ENCODE measurements at regions not wholly inside any gene's neighbourhood (a gene's known extent, or its start where the extent isn't known, plus 50 kb on each side); places are given as distances from the start of the nearest gene placed in this dataset.
"Not testable (repeated sequence)": the region's sequence is repeated elsewhere in the genome, so short reads cannot be mapped to it uniquely, and the experiment has no call there.

GRCh38 chr2:138390316-138390945 lies 111.1 kb upstream of the SPOPL start:
- DNase-seq (ENCODE audit: low spot score), result no peak

GRCh38 chr2:138391946-138392345 lies 109.6 kb upstream of the SPOPL start:
- no peak for DNase-seq (ENCODE audit: low spot score)

- peak; percentile 52 for DNase-seq (ENCODE audit: low spot score)
Measured at GRCh38 chr2:138395565-138396306, 105.8 kb upstream of the SPOPL start.

DNA sequence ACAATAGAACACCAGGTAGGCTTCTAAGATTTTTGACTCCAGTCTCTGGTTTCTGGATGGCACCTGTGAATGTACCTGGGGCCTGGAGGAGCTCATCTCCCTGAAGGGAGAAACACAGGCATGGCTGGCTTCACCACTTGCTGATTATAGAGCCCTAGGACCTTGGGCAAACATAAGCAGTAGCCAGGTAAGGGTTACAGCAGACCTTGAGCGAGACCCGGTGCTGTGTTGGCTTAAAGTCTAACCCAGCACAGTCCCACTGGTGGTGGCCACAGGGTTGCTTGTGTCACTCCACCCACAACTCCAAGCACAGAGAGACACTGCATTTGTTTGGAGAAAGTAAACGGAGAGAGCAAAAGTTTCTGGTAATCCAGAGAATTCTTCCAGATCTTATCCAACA lies 104.7 kb upstream of the SPOPL start:
- DNase-seq (ENCODE audit: low spot score), result no peak

GRCh38 chr2:138403431-138403927 lies 98.1 kb upstream of the SPOPL start:
- DNase-seq (ENCODE audit: low spot score), result no peak

DNA sequence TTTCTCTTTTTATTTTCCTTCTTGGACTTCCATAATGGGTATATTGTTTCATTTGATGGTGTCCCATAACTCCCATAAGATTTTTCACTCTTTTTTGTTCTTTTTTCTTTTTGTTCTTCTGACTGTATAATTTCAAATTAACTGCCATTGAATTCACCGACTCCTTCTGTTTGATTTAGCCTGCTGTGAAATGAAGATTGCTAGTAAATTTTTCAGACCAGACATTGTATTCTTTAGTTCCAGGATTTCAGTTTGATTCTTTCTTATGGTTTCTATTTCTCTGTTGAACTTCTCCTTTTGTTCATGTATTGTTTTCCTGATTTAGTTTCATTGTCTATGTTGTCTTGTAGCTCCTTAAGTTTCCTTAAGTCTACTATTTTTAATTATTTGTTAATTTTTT lies 87.6 kb upstream of the SPOPL start:
- DNase-seq (ENCODE audit: low spot score), result no peak

DNA sequence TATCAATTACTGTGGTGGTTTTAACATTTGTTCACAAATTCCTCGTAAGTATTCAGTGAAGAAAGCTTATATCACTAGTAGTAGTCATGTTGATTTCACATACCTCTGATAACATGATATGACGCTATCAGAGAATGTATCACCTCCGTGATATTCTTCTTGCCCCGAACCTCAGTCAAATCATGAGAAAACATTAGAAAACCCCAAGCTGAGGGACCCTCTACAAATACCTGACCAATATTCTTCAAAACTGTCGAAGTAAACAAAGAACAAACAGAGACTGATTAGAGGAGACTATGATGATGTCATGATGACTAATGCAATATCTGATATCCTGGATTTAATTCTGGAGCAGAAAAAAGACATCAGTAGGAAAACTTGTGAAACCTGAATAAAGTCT lies 85.6 kb upstream of the SPOPL start:
- DNase-seq (ENCODE audit: low spot score), result no peak

GRCh38 chr2:138418453-138418852 lies 83.1 kb upstream of the SPOPL start:
- DNase-seq (ENCODE audit: low spot score), result no peak

DNA sequence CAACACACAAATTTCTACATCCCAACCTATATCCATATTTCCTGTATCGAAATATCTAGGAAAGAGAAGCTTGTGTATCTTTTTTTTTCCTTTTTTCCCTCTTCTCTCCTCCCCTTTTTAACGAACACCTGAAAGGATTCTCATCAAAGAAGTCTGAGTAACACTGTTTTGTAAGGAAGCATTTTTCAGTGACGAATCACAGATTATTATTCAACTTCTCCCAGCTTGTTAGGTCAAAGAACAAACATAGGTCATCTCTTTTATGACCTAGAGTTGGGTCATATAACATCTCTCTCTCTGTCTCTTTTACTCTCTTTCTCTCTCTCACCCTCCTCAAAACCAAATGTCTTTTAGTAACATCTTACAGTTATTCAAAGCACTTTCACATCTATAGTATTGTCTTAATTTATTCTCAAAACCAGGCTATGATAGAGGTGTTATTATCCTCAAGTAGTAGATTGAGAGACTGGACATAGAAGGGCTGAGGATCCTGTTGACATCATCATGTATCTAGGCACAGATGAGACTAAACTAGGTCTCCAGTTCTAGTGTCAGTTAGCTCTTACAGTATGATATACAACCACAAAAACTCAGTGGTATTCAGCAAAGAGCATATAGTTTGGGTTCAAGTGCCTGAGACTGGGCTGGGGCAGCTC lies 80.1 kb upstream of the SPOPL start:
- peak; percentile 9 for DNase-seq (ENCODE audit: low spot score)

GRCh38 chr2:138421971-138422335 lies 79.6 kb upstream of the SPOPL start:
- DNase-seq (ENCODE audit: low spot score), result peak; percentile 70

- DNase-seq (ENCODE audit: low spot score), result no peak
Measured at GRCh38 chr2:138423198-138423597, 78.4 kb upstream of the SPOPL start.

- DNase-seq (ENCODE audit: low spot score), result no peak
Measured at GRCh38 chr2:138423745-138424144, 77.8 kb upstream of the SPOPL start.

DNA sequence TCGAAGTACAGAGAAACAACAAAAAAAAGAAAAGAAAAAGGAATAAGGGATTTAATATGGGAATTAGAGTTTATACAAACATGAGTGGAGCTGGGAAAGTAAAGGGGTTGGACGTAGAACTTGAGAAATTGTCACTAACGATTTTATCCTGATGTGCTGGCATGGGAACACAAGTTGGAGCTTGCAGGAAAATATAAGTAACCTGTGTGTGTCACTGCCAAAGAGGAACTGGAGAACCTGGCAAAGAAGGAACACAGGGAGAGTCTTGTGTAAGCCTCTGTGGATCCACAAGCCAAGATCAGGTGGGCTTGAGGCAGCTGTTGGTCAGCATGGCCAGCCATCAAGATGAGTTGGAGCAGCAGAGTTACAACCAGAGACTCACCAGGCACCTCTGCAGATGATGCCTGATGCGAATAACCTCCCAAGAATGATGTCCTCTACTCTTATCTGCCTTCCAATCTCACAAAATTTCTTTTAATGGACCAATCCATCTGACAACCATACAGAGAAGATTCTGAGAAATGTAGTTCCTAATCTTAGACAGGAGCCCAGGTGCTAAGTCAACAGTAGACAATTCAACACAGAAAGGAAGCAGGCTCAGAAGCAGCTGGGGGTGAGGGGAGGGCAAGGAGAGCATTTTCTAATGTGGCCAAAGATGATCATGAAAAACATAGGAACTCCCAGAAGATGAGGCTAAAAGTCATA lies 77.0 kb upstream of the SPOPL start:
- no peak for DNase-seq (ENCODE audit: low spot score)

- not testable (repeated sequence) for DNase-seq (ENCODE audit: low spot score)
Measured at GRCh38 chr2:138426116-138426515, 75.5 kb upstream of the SPOPL start.

GRCh38 chr2:138428710-138429440 lies 72.7 kb upstream of the SPOPL start:
- DNase-seq (ENCODE audit: low spot score), result no peak

- no peak for DNase-seq (ENCODE audit: low spot score)
Measured at GRCh38 chr2:138430181-138430580, 71.4 kb upstream of the SPOPL start.

- peak; percentile 40 for DNase-seq (ENCODE audit: low spot score)
Measured at GRCh38 chr2:138432971-138433370, 68.6 kb upstream of the SPOPL start.

DNA sequence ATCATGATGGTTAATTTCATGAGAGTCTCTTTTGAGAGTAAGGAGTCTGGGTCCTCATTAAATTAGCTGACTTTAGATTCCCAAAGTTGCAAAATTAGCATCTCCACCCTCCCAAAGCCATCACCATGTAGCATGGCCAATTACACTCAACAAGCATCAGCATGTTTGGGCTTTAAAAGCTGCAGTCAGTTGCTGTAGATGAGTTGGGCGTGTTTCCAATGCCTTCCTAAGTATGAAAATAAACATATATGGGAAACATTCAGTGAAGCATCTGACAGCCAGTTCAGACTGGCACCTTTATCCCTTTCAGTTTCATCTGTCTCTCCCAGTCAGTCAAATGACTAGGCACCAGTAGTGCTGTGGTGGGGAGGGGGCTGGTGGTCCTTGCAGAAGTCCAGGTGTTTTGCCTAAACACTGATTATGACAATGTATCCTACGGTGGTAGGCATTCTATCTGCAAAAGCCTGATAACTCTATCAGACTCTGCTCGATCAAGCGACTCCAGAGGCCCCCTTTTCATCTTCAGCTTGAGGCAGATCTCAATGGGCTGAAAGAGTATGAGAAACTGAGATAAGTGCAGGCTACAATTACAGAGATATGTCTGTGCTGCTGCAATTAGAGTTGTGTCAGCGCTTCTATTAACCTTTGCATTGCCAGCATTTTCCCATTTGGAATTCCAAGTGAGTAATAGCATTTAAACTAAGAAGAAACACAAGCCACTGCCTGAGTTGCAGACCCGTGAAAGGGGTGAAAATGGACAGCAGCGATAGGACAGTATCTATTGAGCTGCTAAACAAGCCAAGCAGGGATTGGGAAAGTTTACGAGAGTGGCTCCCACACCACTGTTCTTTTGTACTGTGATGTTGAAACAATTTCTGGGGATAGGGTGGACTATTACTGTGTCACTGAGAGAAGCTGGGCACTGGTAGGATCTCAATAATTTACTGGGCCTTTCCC lies 67.3 kb upstream of the SPOPL start:
- DNase-seq (ENCODE audit: low spot score), result no peak

GRCh38 chr2:138435701-138436100 lies 65.9 kb upstream of the SPOPL start:
- DNase-seq (ENCODE audit: low spot score), result no peak

DNA sequence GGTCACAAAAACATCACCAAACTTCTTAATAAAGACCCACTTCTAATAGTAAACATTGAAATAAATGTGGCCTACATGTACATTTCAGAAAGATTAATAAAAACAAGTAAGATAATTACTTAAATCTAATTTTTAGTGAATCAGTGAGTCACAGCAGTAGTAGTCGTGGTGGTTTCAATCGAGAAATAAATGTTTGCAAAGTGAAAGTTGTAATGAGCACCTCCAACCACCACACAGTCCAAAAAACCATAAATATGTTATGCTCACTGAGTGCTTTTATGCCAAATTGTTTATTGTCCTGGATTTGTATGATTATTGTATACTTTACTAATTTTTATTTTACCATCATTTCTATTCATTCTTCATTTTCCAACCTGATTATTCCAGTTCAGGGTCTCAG lies 61.8 kb upstream of the SPOPL start:
- DNase-seq (ENCODE audit: low spot score), result no peak

DNA sequence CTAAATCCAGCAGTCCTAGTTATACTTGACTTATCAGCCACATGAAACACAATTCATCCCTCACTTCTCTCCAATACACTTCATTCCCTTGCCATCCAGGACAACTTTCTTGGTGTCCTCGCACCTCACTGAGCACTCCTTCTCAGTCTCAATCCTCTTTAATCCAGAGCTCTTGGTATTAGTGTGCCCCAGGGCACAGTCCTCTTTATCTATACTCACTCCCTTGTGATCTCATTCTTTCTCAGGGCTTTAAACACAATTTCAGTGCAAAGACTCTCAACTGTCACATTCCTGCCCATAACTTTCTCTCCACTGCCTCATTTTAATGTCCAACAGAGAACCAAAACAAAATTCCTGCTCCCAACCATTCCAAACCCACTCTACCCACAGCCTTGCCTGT lies 60.8 kb upstream of the SPOPL start:
- DNase-seq (ENCODE audit: low spot score), result no peak
